Right kidney (tissue), 1 donor: ENCODE measurements at regions not wholly inside any gene's neighbourhood (a gene's known extent, or its start where the extent isn't known, plus 50 kb on each side); places are given as distances from the start of the nearest gene placed in this dataset.
A peak's percentile ranks its signal among the peaks of the same experiment; 100 is the strongest.
"Not testable (repeated sequence)": the region's sequence is repeated elsewhere in the genome, so short reads cannot be mapped to it uniquely, and the experiment has no call there.

Experiments used
- DNase-seq: peaks from one replicate; pipeline ENCODE4 v3.0.0-alpha.2; 2016

DNA sequence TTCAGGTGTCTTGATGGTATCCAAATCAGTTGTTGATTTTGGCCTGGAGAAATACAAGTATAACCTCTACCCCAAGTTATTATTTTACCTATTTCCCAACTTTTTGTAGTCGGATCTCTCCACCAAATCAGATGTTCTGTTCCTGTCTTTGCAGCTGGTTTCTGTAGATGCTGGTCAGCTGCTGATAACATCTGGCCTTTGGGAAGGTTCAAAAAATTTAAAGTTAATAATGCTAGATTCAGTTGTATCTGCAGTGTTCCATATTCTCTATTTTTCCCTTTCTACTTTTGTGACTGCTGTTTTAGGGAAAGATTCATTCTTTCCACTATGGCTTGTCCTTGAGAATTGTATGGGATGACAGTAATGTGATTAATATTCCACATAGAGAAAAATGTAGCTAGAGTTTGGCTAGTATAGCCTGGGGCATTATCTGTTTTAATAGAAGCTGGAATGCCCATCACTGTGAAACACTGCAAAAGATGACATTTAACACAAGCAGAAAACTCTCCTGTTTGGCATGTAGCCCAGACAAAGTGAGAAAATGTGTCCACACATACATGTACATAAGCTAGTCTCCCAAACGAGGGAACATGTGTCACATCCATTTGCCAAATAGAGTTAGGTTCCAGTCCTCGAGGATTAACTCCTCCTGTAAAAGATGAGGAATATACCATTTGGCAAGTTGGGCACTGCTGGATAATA is 99.2 kb downstream of the ZNF100 start:
- not testable (repeated sequence) for DNase-seq

DNA sequence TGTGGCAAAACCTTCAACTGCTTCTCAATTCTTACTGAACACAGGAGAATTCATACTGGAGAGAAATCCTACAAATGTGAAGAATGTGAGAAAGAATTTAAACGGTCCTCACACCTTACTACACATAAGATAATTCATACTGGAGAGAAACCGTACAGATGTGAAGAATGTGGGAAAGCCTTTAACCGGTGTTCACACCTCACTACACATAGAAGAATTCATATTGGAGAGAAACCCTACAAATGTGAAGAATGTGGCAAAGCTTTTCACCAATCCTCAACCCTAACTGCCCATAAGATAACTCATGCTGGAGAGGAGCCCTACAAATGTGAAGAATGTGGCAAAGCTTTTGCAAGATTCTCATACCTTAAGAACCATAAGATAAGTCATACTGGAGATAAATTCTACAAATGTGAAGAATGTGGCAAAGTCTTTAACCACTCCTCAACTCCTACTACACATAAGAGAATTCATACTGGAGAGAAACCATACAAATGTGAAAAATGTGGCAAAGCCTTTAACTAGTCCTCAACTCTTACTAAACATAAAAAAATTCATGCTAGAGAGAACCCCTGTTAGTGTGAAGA is 111.7 kb downstream of the ZNF100 start:
- DNase-seq: no peak

DNA sequence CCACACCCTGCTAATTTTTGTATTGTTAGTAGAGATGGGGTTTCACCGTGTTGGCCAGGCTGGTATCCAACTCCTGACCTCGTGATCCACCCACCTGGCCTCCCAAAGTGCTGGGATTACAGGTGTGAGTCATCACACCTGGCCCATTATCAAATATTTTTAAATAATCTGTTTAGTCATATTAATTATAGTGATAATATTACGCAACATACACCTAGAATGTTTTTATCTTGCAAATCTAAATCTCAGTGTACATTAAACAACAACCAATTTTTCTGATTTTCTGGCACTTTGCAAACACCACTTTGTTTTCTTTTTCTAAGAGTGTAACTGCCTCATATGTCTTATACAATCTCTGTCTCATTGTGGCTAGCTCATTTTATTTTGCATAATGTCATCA is 115.9 kb downstream of the ZNF100 start:
- not testable (repeated sequence) for DNase-seq

DNA sequence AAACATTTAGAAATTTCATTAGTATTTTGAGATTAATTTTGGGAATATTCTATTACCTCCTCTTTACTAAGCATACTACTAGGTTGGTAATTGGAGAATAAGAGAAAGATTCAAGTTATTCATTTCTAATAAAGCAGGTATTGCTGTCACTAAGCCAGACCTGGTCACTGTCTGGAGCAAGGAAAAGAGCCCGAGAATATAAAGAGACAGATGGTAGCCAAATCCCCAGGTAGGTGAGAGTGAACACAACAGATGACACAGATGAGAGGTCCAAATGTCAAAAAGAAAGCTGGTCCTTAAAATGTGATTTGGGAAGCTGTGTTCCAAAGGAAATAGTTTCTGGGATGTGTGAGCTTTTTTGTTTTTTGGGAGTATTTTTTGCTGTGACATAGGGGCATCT is 128.6 kb downstream of the ZNF100 start:
- no peak for DNase-seq

DNA sequence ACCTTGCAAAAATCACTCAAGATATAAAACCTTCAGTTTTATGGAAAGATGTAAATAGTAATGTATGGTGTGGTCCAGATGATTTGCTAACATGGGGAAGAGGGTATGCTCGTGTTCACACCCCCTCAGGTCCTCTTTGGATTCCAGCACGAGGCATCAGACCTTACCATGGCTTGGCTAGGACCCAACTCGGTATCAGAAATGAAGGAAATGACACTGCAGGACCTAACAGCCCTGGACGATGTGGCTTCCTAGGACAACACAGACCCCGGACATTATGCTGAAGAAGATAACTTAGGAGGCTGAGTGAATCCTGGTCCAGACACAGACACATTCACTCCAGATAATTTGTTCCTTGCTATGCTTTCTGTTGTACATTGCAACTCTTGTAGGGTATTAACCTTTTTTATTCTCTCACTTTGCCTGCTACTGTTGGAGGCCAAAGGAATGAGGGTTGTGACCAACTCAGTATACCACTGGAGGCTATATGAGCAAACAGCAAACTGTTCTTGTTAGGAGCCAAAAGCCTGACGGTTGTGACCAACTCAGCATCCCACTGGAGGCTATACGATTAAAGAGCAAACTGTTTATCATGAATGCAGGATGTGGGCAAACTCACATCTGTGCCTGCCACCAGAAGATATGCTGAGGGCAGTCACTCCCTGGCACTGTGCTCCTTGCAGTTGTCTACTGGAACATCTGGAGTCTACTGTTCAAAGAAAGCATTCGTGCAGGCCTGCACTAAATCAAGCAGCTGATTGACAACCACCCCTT is 121.7 kb downstream of the ZNF429 start:
- DNase-seq: no peak

DNA sequence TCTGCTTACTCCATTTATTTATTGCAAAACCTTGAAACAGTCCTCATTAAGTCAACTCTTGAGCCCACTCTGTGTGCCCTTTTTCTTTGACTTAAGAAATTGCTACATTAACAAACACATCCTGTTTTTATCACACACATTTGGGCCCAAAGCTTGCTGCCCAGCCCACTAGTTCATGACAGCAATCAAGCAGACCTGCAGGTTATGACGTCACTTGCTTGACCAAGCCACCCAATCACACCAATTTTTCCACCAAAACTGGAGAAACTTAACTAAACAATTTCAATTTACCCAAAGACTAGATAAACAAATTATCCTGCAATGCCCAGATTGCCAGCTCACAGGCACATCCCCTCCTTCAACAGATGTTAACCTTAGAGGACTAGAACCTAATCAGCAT is 120.7 kb downstream of the ZNF429 start:
- DNase-seq: no peak

GRCh38 chr19:21622920-21623319 is 117.5 kb downstream of the ZNF429 start:
- DNase-seq: no peak

DNA sequence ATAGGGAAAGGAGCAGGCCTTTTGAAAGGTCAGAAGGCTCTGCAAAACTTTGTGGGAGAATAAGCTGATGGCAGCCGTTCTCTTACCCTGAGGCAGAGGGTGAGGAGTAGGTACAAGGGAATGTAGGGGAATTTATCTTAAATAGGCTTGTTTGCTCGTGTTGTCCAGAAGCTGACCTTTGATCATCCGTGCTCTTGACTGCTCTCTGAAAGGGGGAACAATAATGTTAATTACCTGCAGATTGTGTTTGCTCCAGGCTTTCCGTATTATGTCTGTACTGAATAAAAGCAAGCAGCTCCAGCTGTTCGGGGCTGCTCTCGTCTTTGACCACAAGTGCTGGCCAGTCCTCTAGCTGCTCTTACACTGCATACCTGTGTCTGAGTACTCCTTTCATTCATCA is 116.3 kb downstream of the ZNF429 start:
- no peak for DNase-seq

DNA sequence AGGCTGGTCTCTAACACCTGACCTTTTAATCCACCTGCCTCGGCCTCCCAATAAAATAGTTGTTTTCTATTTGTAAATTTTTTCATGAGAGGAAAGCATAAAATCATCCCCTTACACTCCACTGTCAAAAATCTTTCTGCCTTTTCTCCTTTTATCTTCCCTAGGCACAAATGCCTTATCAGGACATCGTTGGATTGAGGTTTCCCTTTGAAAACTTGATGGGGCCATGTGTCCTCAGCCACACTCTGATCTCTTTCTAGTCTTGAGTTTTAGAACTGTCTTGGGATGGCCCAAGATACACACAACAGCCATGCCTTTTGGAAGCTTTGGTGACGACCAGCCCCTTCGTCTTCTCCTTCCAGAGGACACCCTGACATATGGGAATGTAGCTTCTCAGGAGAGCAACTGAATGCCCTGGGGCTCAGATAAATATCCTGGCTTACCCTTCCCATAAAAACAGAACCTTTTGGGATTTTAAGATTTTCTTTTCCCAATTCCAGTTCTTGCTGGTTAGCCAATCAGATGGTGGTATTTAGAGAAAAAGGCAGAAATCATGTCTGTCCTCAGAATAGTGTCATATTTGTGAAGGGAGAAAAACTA is 112.4 kb downstream of the ZNF429 start:
- DNase-seq: no peak

DNA sequence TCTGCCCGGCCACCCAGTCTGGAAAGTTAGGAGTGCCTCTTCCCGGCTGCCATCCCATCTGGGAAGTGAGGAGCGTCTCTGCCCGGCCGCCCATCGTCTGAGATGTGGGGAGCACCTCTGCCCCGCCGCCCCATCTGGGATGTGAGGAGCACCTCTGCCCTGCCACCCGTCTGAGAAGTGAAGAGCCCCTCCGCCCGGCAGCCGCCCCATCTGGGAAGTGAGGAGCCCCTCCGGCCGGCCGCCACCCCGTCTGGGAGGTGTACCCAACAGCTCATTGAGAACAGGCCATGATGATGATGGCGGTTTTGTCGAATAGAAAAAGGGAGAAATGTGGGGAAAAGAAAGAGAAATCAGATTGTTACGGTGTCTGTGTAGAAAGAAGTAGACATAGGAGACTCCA is 109.4 kb downstream of the ZNF429 start:
- DNase-seq: not testable (repeated sequence)

GRCh38 chr19:21613201-21613600 is 107.8 kb downstream of the ZNF429 start:
- not testable (repeated sequence) for DNase-seq

DNA sequence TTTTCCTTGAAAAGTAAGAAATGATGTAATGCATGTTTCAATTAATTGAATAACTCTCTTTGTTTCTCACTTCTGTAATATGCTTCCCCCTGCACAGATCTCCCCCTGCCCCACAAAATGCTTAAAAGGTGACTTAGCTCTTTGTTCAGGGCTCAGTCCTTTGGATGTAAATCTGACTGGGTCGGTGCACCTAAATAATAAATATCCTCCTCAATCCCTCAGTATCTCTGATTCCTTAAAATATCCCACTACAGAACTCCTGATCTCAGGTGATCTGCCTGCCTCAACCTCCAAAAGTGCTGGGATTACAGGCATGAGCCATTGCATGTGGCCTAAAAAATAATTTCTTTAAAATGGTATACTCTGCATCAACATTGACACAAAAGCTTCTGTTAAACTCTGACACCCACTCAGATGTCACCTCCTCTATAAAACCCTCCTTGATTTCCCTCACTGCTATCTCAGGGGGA is 107.0 kb downstream of the ZNF429 start:
- no peak for DNase-seq

- DNase-seq: no peak
Observed at GRCh38 chr19:21611659-21612402, 106.4 kb downstream of the ZNF429 start.

DNA sequence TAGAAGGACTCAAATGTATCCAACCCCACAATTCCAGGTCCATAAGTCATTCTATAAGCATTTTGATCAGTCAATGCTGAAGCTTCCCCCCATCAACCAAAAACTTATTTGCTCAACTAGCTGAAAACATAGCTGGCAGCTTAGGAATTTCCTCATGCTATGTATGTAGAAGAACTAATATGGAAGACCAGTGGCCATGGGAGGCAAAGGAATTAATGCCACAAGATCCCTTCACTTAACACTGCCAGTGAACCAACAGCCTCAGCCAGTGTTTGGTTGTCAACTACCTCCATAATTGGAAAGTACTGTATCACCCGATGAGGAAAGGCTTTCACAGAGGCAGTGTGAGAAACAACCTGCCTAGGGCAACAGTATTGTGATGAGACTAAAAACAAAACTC is 105.4 kb downstream of the ZNF429 start:
- no peak for DNase-seq

- no peak for DNase-seq
Observed at GRCh38 chr19:21610341-21610740, 104.9 kb downstream of the ZNF429 start.

- DNase-seq: no peak
Observed at GRCh38 chr19:21608571-21608970, 103.2 kb downstream of the ZNF429 start.

GRCh38 chr19:21607449-21607848 is 102.0 kb downstream of the ZNF429 start:
- no peak for DNase-seq

DNA sequence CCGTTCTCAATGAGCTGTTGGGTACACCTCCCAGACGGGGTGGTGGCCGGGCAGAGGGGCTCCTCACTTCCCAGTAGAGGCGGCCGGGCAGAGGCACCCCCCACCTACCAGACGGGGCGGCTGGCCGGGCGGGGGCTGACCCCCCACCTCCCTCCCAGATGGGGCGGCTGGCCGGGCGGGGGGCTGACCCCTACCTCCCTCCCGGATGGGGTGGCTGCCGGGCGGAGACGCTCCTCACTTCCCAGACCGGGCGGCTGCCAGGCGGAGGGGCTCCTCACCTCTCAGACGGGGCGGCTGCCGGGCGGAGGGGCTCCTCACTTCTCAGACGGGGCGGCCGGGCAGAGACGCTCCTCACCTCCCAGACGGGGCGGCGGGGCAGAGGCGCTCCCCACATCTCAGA is 101.6 kb downstream of the ZNF429 start:
- not testable (repeated sequence) for DNase-seq

- not testable (repeated sequence) for DNase-seq
Observed at GRCh38 chr19:21606326-21606725, 100.9 kb downstream of the ZNF429 start.

GRCh38 chr19:21604951-21605476 is 99.6 kb downstream of the ZNF429 start:
- peak; percentile 66 for DNase-seq
